Small intestine (tissue), 7 donors: ENCODE measurements at regions not wholly inside any gene's neighbourhood (a gene's known extent, or its start where the extent isn't known, plus 50 kb on each side); places are given as distances from the start of the nearest gene placed in this dataset.

Experiments
- DNase-seq, 2 donors: peaks; one replicate each; pipeline versions ENCODE4 v3.0.0 to v3.0.0-alpha.2; 2013
- FAIRE-seq: peaks from 2 replicates; lab custom pipeline; 2012; peaks lifted over from hg19 to GRCh38; lab: Jason Lieb, UNC
- H3K27ac ChIP-seq, 3 donors: one replicate each; pipeline ENCODE4 v1.5.1; 2013; ENCODE audit warnings: low read length in 2 of 3, mild to moderate bottlenecking in 2 of 3, control low read depth in 1 of 3, inconsistent platforms in 1 of 3, low read depth in 1 of 3, moderate library complexity in 1 of 3
- H3K27me3 ChIP-seq, 3 donors: one replicate each; pipeline ENCODE4 v1.6.1; 2013; ENCODE audit warnings: low read length in 3 of 3, inconsistent platforms in 1 of 3; ENCODE audit not compliant: control insufficient read depth in 3 of 3, insufficient read depth in 3 of 3
- H3K36me3 ChIP-seq, 3 donors: one replicate each; pipeline ENCODE4 v1.6.1; 2013; ENCODE audit warnings: low read length in 3 of 3, inconsistent platforms in 1 of 3, low read depth in 1 of 3, mild to moderate bottlenecking in 1 of 3, moderate library complexity in 1 of 3; ENCODE audit not compliant: control insufficient read depth in 3 of 3, insufficient read depth in 2 of 3
- H3K4me1 ChIP-seq, 3 donors: one replicate each; pipeline ENCODE4 v1.6.1; 2013; ENCODE audit warnings: low read length in 2 of 3, inconsistent platforms in 1 of 3, low read depth in 1 of 3, mild to moderate bottlenecking in 1 of 3, moderate library complexity in 1 of 3; ENCODE audit not compliant: control insufficient read depth in 3 of 3, insufficient read depth in 2 of 3
- H3K4me3 ChIP-seq, 3 donors: one replicate each; pipeline ENCODE4 v1.5.1; 2013; ENCODE audit warnings: low read length in 3 of 3, control low read depth in 1 of 3, inconsistent platforms in 1 of 3, low read depth in 1 of 3, mild to moderate bottlenecking in 1 of 3, moderate library complexity in 1 of 3
- H3K9me3 ChIP-seq, 2 donors: one replicate each; pipeline ENCODE4 v1.6.1; 2013; ENCODE audit warnings: low read depth in 1 of 2, low read length in 1 of 2; ENCODE audit not compliant: control insufficient read depth in 2 of 2, insufficient read depth in 1 of 2
- WGBS, 3 donors: extraction: QIAGEN DNeasy Blood & Tissue Kit; methylation state at CpG; one replicate each; pipeline ENCODE4 v1.1.7; 2013; 5-methylcytosine and 5-hydroxymethylcytosine counted together
- donor health status: healthy with polysubstance abuse.
- donor health status: control.
- donor health status: control.
- donor health status: Bipolar disorder and iron deficiency.
- donor health status: healthy.

DNA sequence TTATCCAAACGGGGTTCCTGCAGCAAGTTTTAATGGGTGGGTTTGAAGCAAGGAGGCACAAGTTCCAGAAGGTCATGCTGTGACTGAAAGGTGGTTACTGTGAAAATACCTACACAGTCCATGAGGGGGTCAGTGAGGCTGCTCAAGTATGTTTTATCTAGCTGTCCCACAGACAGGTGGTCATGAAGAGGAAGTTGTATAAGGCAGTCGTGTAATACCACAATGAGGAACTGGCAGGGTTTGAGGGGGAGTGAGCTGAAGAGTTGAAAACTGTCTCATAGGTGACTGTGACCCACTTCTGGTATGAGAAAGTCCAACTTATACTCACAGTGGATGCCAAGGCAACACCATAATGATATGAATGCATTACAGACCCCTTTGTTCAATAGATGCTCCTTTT lies 856.8 kb downstream of the OTOL1 start:
- H3K4me3 ChIP-seq = no peak overlapping the region
- no peak overlapping the region for H3K27ac ChIP-seq
- WGBS, 3 donors = 12 to 54% (median 41%) methylated on average over 2 of the region's 2 CpGs
- H3K27me3 ChIP-seq = no peaks in the 10 kb centered on the region
- DNase-seq (no peak), FAIRE-seq (no peak)
- no peaks in the 10 kb centered on the region for H3K36me3 ChIP-seq
- no peaks in the 10 kb centered on the region for H3K4me1 ChIP-seq
- no peaks in the 10 kb centered on the region for H3K9me3 ChIP-seq

DNA sequence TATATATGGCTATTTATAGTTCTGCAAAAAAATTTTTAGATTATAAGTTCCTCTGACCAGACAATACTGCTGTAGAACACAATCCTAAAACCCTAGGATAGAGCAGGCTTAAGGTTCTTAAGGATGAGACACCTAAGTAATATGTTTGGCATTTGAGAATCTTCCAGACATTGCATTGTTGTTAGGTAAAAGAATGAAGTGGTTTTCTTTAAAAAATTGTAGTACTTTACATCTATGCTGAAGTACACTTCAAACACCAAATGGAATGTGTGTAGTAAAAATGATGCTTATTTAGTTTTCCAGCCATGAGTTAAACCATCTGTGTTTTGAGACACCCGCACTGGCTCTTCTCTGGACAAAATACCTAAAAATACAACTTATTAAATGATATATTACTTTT lies 857.7 kb downstream of the OTOL1 start:
- no peaks in the 10 kb centered on the region for H3K9me3 ChIP-seq
- H3K27ac ChIP-seq = no peak overlapping the region
- no peaks in the 10 kb centered on the region for H3K27me3 ChIP-seq
- no peaks in the 10 kb centered on the region for H3K36me3 ChIP-seq
- H3K4me1 ChIP-seq = no peaks in the 10 kb centered on the region
- DNase-seq (no peak), FAIRE-seq (no peak)
- no peak overlapping the region for H3K4me3 ChIP-seq
- WGBS, 3 donors = 78 to 91% (median 81%) methylated on average over 1 of the region's 1 CpG

DNA sequence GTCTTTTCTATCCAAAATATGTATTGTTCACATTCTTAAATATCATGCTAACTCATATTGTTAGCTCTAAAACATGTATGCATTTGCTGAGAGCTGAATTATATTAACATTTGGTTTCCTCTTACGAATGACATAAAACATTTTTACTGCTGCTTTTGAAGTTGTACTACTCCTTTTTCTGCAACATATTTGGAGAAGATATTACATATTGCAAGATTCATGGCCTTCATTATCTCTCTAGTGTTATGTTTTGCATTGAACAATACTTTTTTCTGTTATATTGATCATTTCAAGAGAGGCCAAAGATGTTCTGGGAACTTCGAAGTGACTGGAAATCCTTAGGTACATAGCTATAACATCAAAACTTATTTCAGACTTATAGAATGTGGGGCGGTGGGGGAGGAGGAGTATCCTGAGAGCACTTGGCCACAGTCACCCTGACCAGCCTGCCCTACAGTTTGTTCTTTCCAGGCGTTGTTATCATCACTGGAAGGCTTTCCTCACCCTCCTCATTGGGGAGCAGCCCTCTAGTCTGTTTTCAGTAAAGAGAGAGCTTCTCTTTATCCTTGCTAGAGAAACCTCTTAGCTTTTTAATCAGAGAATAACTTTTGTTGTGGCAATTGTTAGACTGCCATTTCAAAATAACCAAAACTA lies 868.6 kb downstream of the OTOL1 start:
- no peak for FAIRE-seq
- H3K4me3 ChIP-seq = no peak overlapping the region

DNA sequence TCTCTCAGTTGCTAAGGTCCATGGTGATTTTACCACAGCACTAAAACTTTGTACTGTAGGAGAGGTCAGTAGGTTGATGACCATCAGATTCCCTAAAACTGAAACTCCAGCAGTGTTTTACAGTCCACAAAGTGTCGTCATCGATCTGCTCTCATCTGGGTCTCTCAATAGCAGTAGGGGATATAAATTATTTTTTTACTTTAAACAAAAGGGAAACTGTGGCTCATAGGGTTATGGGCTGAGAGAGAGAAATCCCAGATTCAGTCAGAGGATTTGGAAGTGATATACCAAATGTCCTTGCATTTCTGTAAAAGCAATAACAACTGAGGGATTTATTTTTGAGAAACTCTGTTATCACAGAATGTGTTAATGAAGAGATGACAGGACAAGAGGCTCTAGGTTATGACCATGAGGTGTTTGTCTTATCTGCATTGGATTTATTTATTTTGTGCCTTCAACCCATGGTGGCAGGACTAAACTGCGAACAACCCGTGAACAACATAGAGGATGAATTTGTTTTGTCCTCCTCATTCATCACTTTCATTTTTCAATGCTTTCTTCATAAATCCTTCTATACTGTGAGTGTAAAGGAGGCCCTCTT lies 869.7 kb downstream of the OTOL1 start:
- no peaks in the 10 kb centered on the region for H3K27me3 ChIP-seq
- FAIRE-seq (no peak), DNase-seq (no peak)
- H3K4me3 ChIP-seq = no peak overlapping the region
- no peaks in the 10 kb centered on the region for H3K36me3 ChIP-seq
- no peak overlapping the region for H3K27ac ChIP-seq
- WGBS, 3 donors = 80 to 91% (median 82%) methylated on average over 4 of the region's 4 CpGs
- no peaks in the 10 kb centered on the region for H3K9me3 ChIP-seq
- peaks cover 0 to 2% (median 0%) of the 10 kb centered on the region in 3 donors for H3K4me1 ChIP-seq

More for the DNA sequence above, 868.6 kb downstream of the OTOL1 start:
- no peaks in the 10 kb centered on the region for H3K36me3 ChIP-seq
- H3K27me3 ChIP-seq = no peaks in the 10 kb centered on the region
- H3K4me1 ChIP-seq = peaks cover 0 to 2% (median 0%) of the 10 kb centered on the region in 3 donors
- DNase-seq = no peak
- H3K27ac ChIP-seq = no peak overlapping the region
- no peaks in the 10 kb centered on the region for H3K9me3 ChIP-seq
- 61 to 64% (median 61%) methylated on average over 4 of the region's 4 CpGs for whole genome bisulfite sequencing, 3 donors

DNA sequence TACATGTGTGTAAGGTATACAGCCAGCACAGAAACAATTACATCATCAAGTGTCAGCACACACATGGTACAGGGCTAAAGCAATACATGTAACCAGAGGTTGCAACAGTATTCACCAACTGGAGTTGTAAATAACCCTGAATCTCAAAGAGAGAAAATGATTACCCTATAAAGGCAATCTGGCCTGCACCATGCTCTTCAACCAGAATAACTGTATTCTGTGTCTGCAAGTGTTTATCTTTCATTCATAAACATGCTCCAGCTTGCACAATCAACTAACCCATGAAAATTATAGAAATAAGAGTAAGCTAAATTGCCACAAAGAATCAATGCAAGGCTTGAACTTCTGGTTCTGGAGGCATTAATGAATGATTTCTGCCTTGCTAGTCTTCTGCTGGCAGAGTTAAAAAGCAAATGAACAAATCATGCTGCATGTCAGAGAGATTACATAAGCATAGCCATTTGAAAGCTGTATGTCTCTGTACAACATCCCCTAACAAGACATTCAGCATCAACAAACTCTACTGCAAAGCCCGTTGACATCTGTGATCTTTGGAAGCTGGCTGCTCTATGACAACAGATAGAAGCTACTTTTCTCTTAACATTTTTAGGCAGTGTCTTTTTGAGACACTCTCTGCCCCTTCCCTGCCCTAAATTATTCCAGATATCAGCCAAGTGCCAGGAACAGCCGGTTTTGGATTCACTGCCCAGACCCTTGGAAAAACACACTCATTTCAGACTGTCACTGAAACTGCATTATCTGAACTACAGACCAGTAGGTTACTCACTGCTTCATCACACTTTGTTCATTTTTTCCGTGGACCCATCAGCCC lies 871.0 kb downstream of the OTOL1 start:
- DNase-seq = no peak

DNA sequence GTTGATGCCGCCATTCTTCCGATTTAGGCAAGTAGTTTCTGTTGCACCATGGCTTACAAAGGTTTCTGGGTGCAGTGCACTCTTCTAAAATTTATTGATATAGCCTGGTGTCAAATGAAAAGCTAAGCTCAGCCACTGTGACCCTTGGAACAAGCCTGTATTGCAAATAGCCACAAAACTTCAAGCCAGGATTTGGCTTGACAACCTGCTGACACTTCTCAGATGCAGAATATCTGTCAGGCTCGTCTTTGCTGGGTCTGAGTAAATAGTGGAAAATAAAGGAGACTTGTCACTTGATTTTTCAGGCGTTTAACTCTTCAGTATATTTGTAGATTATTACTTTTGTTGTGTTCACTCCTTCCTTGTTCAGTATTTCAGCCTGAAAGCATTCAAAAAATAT lies 871.8 kb downstream of the OTOL1 start:
- no peak for FAIRE-seq
- H3K27me3 ChIP-seq = no peaks in the 10 kb centered on the region
- no peak overlapping the region for H3K27ac ChIP-seq
- no peak overlapping the region for H3K4me3 ChIP-seq
- no peaks in the 10 kb centered on the region for H3K36me3 ChIP-seq
- DNase-seq = no peak
- no peaks in the 10 kb centered on the region for H3K9me3 ChIP-seq
- 47 to 52% (median 47%) methylated on average over 4 of the region's 4 CpGs for WGBS, 3 donors
- peaks cover 0 to 2% (median 0%) of the 10 kb centered on the region in 3 donors for H3K4me1 ChIP-seq

More for the DNA sequence above, 871.0 kb downstream of the OTOL1 start:
- Histone ChIP-seq H3K4me1 (peaks cover 0 to 2% (median 0%) of the 10 kb centered on the region in 3 donors), H3K27me3 (no peaks in the 10 kb centered on the region), H3K4me3 (no peak overlapping the region), H3K9me3 (no peaks in the 10 kb centered on the region), H3K27ac (no peak overlapping the region), H3K36me3 (no peaks in the 10 kb centered on the region)
- no peak for FAIRE-seq
- WGBS, 3 donors = 42 to 53% (median 52%) methylated on average over 3 of the region's 3 CpGs

DNA sequence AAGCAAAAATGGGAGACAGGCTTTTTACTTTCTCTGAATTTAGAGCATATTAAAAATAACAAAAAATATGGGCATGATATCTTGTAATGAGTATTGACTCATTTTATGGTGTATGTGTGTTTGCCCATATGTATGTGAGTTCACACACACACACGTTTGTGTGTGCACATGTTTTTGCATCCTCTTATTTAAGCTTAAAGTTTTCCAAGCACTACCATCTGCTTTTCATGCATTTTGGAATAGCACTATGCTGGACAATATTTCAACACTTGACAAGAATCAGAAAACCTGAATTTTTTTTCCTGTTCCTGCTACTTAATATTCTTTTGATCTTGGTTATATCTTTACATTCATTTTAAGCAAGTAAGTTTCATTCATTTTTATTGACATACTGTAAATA lies 872.7 kb downstream of the OTOL1 start:
- DNase-seq = no peak
- H3K4me1 ChIP-seq = peaks cover 0 to 2% (median 0%) of the 10 kb centered on the region in 3 donors
- WGBS, 3 donors = 28 to 40% (median 36%) methylated on average over 1 of the region's 1 CpG
- H3K27me3 ChIP-seq = no peaks in the 10 kb centered on the region
- H3K4me3 ChIP-seq = no peak overlapping the region
- no peak for FAIRE-seq
- peaks cover 0 to 5% of the 10 kb centered on the region in 2 donors for H3K9me3 ChIP-seq
- H3K36me3 ChIP-seq = no peaks in the 10 kb centered on the region
- no peak overlapping the region for H3K27ac ChIP-seq

DNA sequence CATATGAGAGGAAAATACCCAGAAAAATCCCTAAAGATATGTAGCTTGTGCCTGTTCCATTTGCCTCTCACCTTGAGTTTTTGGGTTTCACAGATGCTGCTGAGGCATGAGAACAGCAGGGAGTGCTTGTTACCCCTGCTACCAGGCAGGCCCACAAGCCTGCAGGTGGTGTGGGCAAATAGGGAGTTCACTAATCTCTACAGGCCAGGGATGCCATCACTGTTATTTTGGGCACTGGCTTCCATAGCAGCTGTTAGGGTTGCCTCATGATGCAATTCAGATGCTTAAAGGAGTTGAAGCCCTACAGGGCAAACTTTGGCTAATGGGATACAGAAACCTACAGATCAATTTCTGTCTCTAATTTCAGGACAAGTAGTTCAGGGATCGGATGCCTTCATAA lies 873.5 kb downstream of the OTOL1 start:
- DNase-seq = no peak
- Histone ChIP-seq H3K27ac (no peak overlapping the region), H3K36me3 (no peaks in the 10 kb centered on the region), H3K4me3 (no peak overlapping the region), H3K27me3 (no peaks in the 10 kb centered on the region), H3K9me3 (peaks cover 0 to 6% of the 10 kb centered on the region in 2 donors), H3K4me1 (peaks cover 0 to 2% (median 0%) of the 10 kb centered on the region in 3 donors)
- no peak for FAIRE-seq
- WGBS, 3 donors = 87 to 98% (median 96%) methylated on average over 1 of the region's 1 CpG
